ENCODE measurements at regions not wholly inside any gene's neighbourhood (a gene's known extent, or its start where the extent isn't known, plus 50 kb on each side); places are given as distances from the start of the nearest gene placed in this dataset.

- no peaks in the 10 kb centered on the region for H3K27me3 ChIP-seq (replicated peaks; ENCODE audit: insufficient read depth, low read depth, low read length, poor library complexity)
- intact Hi-C loops (cut with micrococcal nuclease; ENCODE audit: unreplicated experiment) = no loop called here
- ChIA-PET POLR2A (ENCODE audit: low non-redundant PET) (no interaction called here), CTCF (no interaction called here)
- DNase-seq (ENCODE audit: low spot score) = no peak
- no peak overlapping the region for H3K27ac ChIP-seq (ENCODE audit: low read depth, low read length, poor library complexity, severe bottlenecking)
- no peaks in the 10 kb centered on the region for H3K36me3 ChIP-seq (ENCODE audit: insufficient read depth, low read length, poor library complexity, severe bottlenecking)
- no peaks in the 10 kb centered on the region for H3K9me3 ChIP-seq (ENCODE audit: low read depth, low read length, poor library complexity, severe bottlenecking)
- H3K4me1 ChIP-seq (ENCODE audit: insufficient read depth, low read length, poor library complexity, severe bottlenecking) = peaks cover 14% of the 10 kb centered on the region
- H3K4me3 ChIP-seq (ENCODE audit: low read depth, low read length, poor library complexity, severe bottlenecking) = no peak overlapping the region
- no TSS peak for BruUV-seq (replicated peaks)
- TF ChIP-seq EZH2 (IDR thresholded peaks at IDR 0.05; ENCODE audit: borderline replicate concordance, low read depth, low read length, poor library complexity, severe bottlenecking) = no peak
- TF ChIP-seq, protein P1, sequence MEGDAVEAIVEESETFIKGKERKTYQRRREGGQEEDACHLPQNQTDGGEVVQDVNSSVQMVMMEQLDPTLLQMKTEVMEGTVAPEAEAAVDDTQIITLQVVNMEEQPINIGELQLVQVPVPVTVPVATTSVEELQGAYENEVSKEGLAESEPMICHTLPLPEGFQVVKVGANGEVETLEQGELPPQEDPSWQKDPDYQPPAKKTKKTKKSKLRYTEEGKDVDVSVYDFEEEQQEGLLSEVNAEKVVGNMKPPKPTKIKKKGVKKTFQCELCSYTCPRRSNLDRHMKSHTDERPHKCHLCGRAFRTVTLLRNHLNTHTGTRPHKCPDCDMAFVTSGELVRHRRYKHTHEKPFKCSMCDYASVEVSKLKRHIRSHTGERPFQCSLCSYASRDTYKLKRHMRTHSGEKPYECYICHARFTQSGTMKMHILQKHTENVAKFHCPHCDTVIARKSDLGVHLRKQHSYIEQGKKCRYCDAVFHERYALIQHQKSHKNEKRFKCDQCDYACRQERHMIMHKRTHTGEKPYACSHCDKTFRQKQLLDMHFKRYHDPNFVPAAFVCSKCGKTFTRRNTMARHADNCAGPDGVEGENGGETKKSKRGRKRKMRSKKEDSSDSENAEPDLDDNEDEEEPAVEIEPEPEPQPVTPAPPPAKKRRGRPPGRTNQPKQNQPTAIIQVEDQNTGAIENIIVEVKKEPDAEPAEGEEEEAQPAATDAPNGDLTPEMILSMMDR (conservative IDR thresholded peaks at IDR 0.05; ENCODE audit: low read depth, low read length) = no peak
These were observed 466.6 kb downstream of the SLITRK6 start for GRCh38 chr13:85332615-85333014.

GRCh38 chr13:85321734-85322133 is 477.5 kb downstream of the SLITRK6 start:
- ChIA-PET CTCF (no interaction called here), POLR2A (ENCODE audit: low non-redundant PET) (no interaction called here)
- peaks cover 36% of the 10 kb centered on the region for H3K4me1 ChIP-seq (ENCODE audit: insufficient read depth, low read length, poor library complexity, severe bottlenecking)
- H3K4me3 ChIP-seq (ENCODE audit: low read depth, low read length, poor library complexity, severe bottlenecking) = no peak overlapping the region
- H3K9me3 ChIP-seq (ENCODE audit: low read depth, low read length, poor library complexity, severe bottlenecking) = no peaks in the 10 kb centered on the region
- DNase-seq (ENCODE audit: low spot score) = peak; percentile 38
- BruUV-seq (replicated peaks) = no TSS peak
- no peak for TF ChIP-seq EZH2 (IDR thresholded peaks at IDR 0.05; ENCODE audit: borderline replicate concordance, low read depth, low read length, poor library complexity, severe bottlenecking)
- TF ChIP-seq, protein P1 (conservative IDR thresholded peaks at IDR 0.05; ENCODE audit: low read depth, low read length) = no peak
- H3K27ac ChIP-seq (ENCODE audit: low read depth, low read length, poor library complexity, severe bottlenecking) = peak overlapping the region; percentile 43
- H3K36me3 ChIP-seq (ENCODE audit: insufficient read depth, low read length, poor library complexity, severe bottlenecking) = no peaks in the 10 kb centered on the region
- no peaks in the 10 kb centered on the region for H3K27me3 ChIP-seq (replicated peaks; ENCODE audit: insufficient read depth, low read depth, low read length, poor library complexity)
- intact Hi-C loops (cut with micrococcal nuclease; ENCODE audit: unreplicated experiment) = no loop called here

DNA sequence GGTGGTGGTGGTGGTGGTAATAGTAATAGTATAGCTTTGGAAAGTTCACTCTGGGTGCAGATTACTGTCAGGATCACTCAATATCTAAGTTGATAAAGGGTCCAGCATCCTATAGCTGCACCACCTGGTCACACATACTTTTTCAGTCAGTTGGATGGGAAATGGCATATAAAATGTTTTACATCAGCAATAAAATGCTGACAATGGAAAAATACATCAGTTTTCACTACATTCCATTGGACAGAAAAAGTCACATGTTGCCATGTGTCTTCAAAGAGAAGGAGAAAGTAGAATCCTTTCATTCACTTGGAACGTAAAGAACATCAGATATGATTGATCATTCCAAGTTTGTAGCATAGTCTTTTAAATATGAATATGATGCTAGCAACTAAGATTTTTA is 481.4 kb downstream of the SLITRK6 start:
- no TSS peak for BruUV-seq (replicated peaks)
- CTCF ChIA-PET = no interaction called here

More for the DNA sequence above, 481.4 kb downstream of the SLITRK6 start:
- TF ChIP-seq, protein P1 (conservative IDR thresholded peaks at IDR 0.05; ENCODE audit: low read depth, low read length) = no peak
- no peak for TF ChIP-seq EZH2 (IDR thresholded peaks at IDR 0.05; ENCODE audit: borderline replicate concordance, low read depth, low read length, poor library complexity, severe bottlenecking)
- Histone ChIP-seq H3K4me1 (ENCODE audit: insufficient read depth, low read length, poor library complexity, severe bottlenecking) (peaks cover 67% of the 10 kb centered on the region), H3K27ac (ENCODE audit: low read depth, low read length, poor library complexity, severe bottlenecking) (no peak overlapping the region), H3K27me3 (replicated peaks; ENCODE audit: insufficient read depth, low read depth, low read length, poor library complexity) (no peaks in the 10 kb centered on the region), H3K4me3 (ENCODE audit: low read depth, low read length, poor library complexity, severe bottlenecking) (no peak overlapping the region), H3K9me3 (ENCODE audit: low read depth, low read length, poor library complexity, severe bottlenecking) (no peaks in the 10 kb centered on the region), H3K36me3 (ENCODE audit: insufficient read depth, low read length, poor library complexity, severe bottlenecking) (no peaks in the 10 kb centered on the region)
- intact Hi-C loops (cut with micrococcal nuclease; ENCODE audit: unreplicated experiment) = no loop called here
- POLR2A ChIA-PET (ENCODE audit: low non-redundant PET) = no interaction called here
- no peak for DNase-seq (ENCODE audit: low spot score)
